ENCODE measurements at regions not wholly inside any gene's neighbourhood (a gene's known extent, or its start where the extent isn't known, plus 50 kb on each side); places are given as distances from the start of the nearest gene placed in this dataset.

DNA sequence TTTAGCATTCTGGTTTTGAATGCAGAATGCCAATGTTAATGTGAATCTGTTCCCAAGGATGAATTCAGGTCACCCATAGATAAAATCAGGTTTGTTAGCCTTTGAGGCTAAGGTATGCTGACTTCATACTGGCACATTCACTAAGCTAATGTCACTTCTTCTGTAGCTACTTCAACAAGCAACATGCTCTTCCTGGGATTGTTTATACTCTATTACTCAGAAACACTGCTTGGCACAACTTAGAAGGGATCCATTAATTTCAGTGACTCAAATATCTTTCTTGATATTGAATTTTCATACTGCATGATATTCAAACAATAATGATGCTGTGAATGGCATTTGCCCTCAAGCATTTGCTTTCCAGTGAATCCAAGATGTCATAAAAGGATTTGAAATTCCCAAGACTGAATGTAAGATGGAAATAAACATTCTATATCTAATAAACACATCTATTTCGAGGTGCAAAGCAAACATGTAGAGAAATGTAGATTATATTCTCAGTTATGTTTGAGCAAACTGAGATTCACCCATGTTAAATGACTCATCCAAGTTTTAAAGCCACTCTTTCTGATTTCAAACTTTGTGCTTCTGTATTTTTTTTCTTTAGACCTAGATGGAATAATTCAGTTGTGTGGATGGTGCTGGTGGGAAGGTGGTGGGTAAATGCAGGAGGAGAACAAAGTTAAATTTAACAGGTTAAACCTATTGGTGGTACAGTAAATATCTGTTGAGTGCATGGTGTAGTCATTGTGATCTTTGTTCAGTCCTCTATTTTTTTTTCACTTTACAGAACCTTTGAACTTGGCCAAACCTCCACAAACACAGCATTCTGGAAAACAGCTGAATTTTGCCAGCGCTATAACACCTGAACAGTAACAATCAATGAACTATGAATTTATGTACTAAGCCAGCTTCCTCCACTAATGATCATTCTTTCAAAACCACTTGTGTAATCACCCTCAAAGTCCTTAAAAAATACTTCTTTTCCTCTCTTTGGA is 162.1 kb upstream of the XIRP2 start:
- no peak for TF ChIP-seq CTCF (IDR thresholded peaks at IDR 0.05)
- no peak for TF ChIP-seq PBX3 (IDR thresholded peaks at IDR 0.05)
- TF ChIP-seq EZH2phosphoT487 (IDR thresholded peaks at IDR 0.05; ENCODE audit: borderline replicate concordance, low read depth): no peak
- no peak for TF ChIP-seq CHD2 (IDR thresholded peaks at IDR 0.05; ENCODE audit: low read length, partially characterized antibody)
- TF ChIP-seq, protein P1, sequence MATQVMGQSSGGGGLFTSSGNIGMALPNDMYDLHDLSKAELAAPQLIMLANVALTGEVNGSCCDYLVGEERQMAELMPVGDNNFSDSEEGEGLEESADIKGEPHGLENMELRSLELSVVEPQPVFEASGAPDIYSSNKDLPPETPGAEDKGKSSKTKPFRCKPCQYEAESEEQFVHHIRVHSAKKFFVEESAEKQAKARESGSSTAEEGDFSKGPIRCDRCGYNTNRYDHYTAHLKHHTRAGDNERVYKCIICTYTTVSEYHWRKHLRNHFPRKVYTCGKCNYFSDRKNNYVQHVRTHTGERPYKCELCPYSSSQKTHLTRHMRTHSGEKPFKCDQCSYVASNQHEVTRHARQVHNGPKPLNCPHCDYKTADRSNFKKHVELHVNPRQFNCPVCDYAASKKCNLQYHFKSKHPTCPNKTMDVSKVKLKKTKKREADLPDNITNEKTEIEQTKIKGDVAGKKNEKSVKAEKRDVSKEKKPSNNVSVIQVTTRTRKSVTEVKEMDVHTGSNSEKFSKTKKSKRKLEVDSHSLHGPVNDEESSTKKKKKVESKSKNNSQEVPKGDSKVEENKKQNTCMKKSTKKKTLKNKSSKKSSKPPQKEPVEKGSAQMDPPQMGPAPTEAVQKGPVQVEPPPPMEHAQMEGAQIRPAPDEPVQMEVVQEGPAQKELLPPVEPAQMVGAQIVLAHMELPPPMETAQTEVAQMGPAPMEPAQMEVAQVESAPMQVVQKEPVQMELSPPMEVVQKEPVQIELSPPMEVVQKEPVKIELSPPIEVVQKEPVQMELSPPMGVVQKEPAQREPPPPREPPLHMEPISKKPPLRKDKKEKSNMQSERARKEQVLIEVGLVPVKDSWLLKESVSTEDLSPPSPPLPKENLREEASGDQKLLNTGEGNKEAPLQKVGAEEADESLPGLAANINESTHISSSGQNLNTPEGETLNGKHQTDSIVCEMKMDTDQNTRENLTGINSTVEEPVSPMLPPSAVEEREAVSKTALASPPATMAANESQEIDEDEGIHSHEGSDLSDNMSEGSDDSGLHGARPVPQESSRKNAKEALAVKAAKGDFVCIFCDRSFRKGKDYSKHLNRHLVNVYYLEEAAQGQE (IDR thresholded peaks at IDR 0.05; ENCODE audit: low read depth, low read length): no peak
- no peak for TF ChIP-seq POLR2AphosphoS5 (IDR thresholded peaks at IDR 0.05; ENCODE audit: low read depth, low read length)
- TF ChIP-seq, protein P2, sequence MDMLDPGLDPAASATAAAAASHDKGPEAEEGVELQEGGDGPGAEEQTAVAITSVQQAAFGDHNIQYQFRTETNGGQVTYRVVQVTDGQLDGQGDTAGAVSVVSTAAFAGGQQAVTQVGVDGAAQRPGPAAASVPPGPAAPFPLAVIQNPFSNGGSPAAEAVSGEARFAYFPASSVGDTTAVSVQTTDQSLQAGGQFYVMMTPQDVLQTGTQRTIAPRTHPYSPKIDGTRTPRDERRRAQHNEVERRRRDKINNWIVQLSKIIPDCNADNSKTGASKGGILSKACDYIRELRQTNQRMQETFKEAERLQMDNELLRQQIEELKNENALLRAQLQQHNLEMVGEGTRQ (IDR thresholded peaks at IDR 0.05; ENCODE audit: borderline replicate concordance, low read depth, low read length): no peak
- TF ChIP-seq NFIC (IDR thresholded peaks at IDR 0.05; ENCODE audit: borderline replicate concordance): no peak
- no peak for TF ChIP-seq IRF3 (IDR thresholded peaks at IDR 0.05; ENCODE audit: low read depth, low read length)

Data from SK-N-SH (cell line).